ENCODE measurements at regions not wholly inside any gene's neighbourhood (a gene's known extent, or its start where the extent isn't known, plus 50 kb on each side); places are given as distances from the start of the nearest gene placed in this dataset.
"Not testable (repeated sequence)": the region's sequence is repeated elsewhere in the genome, so short reads cannot be mapped to it uniquely, and the experiment has no call there.

DNA sequence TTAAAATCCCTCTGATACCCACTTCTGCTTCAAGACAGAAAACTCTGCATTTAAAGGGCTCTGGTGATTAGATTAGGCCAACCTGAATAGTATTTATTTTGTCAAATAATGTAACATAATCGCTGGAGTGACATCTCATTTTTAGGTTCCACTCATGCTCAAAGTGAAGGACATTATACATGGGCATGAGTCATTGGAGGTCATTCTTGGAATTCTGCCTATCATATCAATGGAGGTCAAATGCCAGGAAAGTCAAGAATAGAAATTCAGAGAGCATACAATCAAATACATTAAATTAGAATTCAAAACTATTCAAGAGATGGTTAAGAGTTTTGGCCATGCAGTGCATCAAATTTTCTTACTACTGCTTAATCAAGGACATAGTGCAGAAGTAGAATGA, 50.8 kb upstream of the PRSS1 start:
- FAIRE-seq = no peak
- no peak for DNase-seq (ENCODE audit: insufficient read length, low spot score)

DNA sequence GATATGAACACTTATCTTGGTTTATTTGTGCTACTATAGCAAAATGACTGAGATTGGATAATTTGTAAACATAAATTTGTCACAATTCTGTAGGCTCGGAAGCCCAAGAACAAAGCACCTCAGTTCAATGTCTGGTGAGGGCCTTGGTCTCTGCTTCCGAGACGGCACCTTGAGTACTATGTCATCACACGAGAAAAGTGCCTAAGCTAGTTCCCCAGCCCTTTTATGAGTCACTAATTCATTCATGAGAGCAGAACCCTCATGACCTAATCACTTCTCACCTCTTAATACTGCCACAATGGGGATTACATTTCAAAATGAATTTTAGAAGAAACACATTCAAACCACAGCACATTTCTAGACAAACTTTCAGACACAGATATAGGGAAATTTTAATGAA, 52.0 kb upstream of the PRSS1 start:
- no peak for FAIRE-seq
- DNase-seq (ENCODE audit: insufficient read length, low spot score) = no peak

- no peak for DNase-seq (ENCODE audit: insufficient read length, low spot score)
- no peak for FAIRE-seq
Observed at GRCh38 chr7:142696456-142697179, 52.7 kb upstream of the PRSS1 start.

DNA sequence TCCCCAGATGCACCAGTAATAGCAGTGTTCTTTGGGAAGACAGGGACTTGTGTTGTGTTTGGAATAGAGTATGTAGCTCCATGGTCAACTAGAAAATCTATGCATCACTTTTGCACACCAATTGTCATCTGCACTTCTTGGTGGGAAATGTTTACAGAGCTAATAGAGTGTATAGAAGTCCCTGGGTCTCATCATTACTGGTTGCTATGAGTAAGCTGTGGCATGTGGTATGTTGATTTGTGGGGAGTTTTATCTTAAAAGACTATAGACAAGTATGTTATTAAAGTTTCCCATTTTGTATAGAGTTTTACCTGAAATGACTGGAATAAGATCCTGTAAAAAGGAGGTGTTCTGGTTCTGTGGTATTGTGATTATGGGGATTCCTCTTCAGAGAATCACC, 55.4 kb upstream of the PRSS1 start:
- DNase-seq (ENCODE audit: insufficient read length, low spot score) (no peak), FAIRE-seq (no peak)

GRCh38 chr7:142690554-142691182, 58.6 kb upstream of the PRSS1 start:
- DNase-seq (ENCODE audit: insufficient read length, low spot score) (no peak), FAIRE-seq (no peak)

DNA sequence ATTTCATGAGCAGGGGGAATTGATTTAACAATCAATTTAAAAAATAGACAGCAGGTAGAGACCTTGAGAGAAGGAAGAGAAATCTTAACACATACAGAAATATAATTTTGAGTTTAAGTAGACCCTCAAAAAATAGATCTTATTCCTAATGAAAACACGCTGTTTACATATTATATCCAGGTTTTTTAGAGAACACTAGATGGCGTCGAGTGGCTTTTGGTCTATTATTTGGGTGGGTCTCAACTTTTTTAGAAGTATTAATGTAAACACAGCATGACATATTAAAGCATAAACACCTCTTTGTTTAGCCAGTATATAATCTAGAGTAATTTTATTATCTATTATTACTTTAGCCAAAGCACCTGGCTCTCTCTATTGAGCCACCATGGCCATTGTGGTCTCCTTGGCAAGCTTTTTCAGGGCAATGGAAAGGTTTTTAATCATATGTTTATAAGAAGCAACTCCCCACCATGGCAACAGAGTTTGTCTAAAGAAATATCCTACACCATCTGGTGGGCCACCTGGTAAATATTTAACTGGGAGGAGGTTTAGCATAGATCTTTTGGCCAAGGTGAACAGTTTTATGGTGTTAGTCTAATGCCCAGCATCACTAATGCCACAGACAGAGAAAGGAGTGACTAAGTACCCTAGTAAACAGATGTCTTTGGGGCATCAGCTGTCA, 59.7 kb upstream of the PRSS1 start:
- FAIRE-seq (no peak), DNase-seq (ENCODE audit: insufficient read length, low spot score) (no peak)

GRCh38 chr7:142685877-142686508, 63.3 kb upstream of the PRSS1 start:
- no peak for FAIRE-seq
- DNase-seq (ENCODE audit: insufficient read length, low spot score) = no peak

DNA sequence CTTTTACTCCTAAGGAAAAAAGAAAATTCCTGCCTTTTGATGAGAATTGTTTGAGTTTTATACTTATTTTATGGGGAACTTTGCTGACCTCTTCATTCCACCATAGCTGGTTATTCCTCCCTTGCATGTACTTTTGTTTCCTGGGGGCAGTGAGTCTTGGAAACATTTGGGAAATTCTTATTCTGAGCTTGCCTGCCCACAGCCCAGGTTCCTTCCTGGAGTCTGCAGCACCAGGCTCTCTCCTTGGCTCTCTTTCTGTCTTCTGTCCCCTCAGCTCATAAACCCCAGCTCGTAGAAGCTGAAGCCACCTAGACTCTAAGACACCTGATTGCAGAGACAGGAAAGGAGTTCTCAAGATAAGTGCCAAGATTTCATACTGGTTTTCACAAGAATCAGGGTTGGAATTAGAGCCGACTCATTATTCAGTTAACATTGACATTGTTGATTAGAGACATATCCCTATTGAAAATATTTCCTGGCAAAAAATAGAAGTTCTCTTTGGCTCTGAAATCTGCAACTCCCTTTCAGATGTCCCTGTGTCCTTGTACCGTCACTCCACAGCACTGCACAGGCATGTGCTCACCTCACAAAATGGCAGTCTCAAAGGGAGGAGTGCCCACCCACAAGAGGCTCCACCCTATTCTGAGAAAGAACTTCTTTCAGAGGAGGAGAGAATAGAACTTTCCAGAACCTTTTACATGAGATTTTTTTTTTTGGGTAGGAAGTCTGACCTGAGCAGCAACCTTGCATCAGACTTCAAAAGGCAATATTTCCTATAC, 67.8 kb upstream of the PRSS1 start:
- FAIRE-seq (no peak), DNase-seq (ENCODE audit: insufficient read length, low spot score) (no peak)

GRCh38 chr7:142671506-142671905, 77.8 kb upstream of the PRSS1 start:
- DNase-seq (ENCODE audit: insufficient read length, low spot score) (no peak), FAIRE-seq (no peak)

DNA sequence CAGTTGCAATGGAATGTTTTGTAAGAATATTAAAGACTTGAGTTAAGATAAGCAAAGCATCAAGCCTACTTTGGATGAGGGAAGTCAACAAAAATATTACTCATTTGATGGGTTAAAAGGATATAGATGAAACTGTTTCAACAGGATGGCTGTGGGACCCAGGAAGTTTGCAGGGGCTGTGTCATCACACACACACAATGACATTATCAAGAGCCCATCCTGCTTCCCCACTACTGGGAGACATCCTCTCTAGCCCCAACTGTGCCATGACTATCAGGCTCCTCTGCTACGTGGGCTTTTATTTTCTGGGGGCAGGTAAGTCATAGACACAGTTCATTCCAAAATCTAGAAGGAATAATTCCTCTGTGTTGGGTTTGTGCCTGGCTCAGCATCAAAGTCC, 78.8 kb upstream of the PRSS1 start:
- no peak for FAIRE-seq
- no peak for DNase-seq (ENCODE audit: insufficient read length, low spot score)

DNA sequence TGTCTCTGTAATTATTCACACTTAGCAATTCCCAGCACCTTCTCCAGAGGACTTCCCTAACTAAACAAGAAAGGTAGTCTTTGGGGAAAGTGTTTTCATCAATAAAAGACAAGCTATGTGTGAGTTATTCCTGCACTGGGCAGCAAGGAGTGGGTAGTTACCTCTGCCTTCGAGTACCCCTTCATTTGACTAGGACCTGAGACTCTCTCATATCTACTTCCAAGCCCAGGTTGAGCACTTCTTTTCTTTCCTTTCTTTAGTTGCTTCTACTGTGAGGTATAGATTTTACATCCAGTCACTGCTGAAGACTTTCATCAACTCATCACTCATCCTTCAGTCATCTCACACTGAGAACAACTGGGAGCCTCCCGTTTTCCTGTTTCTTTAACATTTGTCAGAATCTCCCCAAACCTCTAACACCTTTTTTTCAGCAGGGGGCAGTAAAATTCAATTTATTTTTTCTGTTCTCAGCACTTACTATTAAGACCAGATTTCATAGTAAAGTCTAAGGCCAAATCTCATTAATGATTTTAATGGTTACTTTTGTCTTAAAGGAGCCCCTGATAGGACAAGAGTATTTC, 80.1 kb upstream of the PRSS1 start:
- no peak for DNase-seq (ENCODE audit: insufficient read length, low spot score)
- no peak for FAIRE-seq

- FAIRE-seq (no peak), DNase-seq (ENCODE audit: insufficient read length, low spot score) (no peak)
Observed at GRCh38 chr7:142668495-142668894, 80.8 kb upstream of the PRSS1 start.

- FAIRE-seq (no peak), DNase-seq (ENCODE audit: insufficient read length, low spot score) (no peak)
Observed at GRCh38 chr7:142657376-142657775, 91.9 kb upstream of the PRSS1 start.

DNA sequence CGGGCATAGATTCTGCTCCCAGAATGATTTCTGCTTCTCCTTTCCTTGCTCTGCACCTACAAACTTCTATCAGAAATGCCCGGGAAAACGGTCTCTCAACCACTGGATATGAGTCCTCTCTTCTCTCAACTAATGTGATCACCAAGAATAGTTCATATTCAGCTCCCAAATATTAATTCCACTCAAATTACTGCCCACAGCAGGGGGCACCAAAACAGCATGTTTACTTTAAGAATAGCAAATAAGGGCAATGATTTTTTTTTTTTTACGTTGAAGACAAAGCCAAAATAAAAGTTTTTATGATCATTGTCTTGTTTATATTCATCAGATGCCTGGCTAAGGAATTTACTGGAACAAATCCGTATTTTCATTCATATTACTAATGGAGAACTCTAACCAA, 94.9 kb upstream of the PRSS1 start:
- FAIRE-seq (no peak), DNase-seq (ENCODE audit: insufficient read length, low spot score) (no peak)

GRCh38 chr7:142647749-142648148, 101.5 kb upstream of the PRSS1 start:
- FAIRE-seq (no peak), DNase-seq (ENCODE audit: insufficient read length, low spot score) (no peak)

- FAIRE-seq (no peak), DNase-seq (ENCODE audit: insufficient read length, low spot score) (no peak)
Observed at GRCh38 chr7:142646386-142647140, 102.7 kb upstream of the PRSS1 start.

DNA sequence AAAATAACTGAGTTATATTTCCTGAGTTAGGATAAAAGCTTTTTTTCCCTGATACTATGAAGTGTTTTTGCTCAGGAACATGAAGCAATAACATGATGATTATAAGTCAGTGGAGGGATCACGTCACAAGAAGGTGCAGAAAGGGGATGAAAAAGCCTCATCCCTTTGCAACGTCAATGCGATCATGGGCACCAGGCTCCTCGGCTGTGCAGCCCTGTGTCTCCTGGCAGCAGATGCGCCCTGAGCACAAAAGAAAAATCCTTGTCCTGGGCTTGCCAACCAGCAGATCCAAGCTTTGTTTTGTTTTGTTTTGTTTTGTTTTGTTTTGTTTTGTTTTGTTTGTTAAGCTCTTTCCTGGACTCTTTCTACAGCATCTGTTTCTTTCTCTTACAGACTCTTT, 103.5 kb upstream of the PRSS1 start:
- FAIRE-seq (no peak), DNase-seq (ENCODE audit: insufficient read length, low spot score) (no peak)

DNA sequence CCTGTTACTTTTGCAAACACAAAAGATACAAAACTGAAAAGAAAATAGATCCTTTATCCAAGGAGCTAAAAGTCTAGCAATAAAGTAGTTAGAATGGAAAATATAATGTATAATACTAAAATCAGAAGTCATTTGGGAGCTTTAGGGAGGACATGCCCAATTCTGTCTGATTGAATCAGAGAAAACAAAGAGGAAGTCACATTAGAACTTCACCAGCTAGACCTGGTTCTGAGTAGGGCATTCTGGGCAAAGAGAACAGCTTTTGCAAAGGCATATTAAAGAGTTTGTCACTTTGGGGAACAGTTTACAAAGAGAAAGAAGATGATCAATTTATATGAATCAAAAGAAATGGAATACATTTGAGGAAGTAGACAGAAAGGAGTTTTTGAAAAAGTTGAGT, 107.0 kb upstream of the PRSS1 start:
- DNase-seq (ENCODE audit: insufficient read length, low spot score) (no peak), FAIRE-seq (no peak)

- not testable (repeated sequence) for DNase-seq (ENCODE audit: insufficient read length, low spot score); FAIRE-seq
Observed at GRCh38 chr7:142641252-142641651, 108.0 kb upstream of the PRSS1 start.

GRCh38 chr7:142638581-142638980, 110.7 kb upstream of the PRSS1 start:
- FAIRE-seq (no peak), DNase-seq (ENCODE audit: insufficient read length, low spot score) (no peak)

All from HTR-8/SVneo (cell line).